ENCODE measurements at regions not wholly inside any gene's neighbourhood (a gene's known extent, or its start where the extent isn't known, plus 50 kb on each side); places are given as distances from the start of the nearest gene placed in this dataset.

DNA sequence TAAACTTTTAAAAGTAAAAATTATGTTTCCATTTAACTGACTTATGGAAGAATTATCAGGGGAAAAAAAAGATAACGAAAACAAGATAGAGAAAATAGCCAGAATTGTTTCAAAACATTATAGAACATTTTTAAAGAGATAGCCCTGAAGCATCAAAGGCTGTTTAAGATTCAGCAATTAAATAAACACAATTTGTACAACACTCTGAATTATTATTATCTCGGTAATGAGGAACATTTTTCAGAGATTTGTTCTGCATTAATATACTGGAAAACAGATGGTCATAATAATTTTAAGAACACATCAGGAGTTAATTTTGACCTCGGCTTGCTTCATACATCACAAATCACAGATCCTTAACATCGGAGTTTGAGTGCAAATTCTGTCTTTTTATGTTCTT, 643.8 kb downstream of the SORCS1 start:
- DNase-seq, result no peak

DNA sequence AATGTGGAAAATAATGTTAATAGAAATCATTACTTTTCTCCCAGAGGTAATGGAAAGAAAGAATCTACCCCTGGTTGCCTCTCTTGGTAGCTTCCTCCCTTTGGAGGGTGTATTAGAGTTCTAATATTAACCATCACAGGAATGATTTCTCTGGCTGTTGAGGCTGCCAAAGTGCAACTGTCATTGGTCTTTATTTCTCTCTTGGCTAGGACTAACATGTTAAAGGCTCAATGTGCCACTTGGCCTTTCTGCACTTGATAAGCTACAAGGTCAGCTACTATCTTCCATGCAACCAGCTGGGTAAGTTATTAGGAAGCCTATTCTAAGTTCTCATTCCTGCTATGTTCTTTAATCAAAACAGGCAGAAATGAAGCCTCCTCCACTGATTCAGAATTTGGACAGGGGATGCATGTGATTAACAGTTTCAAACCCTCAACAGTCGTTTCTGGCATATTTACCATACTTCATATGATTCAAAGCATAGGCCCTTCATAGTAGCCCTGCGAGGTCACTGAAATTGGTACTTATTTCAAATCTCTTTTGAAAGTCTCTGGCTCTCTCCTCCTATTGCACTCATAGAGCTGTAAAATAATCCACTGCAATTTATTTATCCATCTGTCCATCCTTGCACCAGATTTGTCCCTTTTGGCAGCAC, 645.0 kb downstream of the SORCS1 start:
- no peak for DNase-seq

DNA sequence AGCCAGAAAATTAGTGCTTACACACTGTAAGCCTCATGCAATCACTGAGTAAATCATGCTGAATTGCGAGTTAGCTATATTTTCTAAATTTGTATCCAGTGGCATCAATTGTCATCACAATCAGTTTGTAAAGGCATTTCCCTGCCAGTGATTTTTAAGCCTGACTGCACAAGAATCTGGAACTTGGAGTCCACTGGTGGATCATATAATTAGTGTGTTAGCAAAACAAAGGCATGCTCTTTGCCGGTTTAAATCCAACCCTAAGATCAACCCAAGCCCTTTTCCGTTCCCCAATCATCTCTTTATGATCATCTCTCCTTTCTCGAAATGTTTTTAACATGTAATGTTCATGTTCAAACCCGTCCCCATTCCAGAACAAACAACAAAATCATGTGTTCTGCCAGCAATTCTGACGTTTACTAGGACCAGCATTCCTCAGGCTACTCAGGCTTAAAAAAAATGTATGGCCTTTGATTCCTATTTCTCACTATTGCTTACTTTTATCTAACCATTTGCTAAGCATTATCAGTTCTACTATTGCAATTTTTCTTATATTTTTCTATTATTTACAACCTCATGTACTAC, 649.2 kb downstream of the SORCS1 start:
- peak; percentile 15 for DNase-seq

DNA sequence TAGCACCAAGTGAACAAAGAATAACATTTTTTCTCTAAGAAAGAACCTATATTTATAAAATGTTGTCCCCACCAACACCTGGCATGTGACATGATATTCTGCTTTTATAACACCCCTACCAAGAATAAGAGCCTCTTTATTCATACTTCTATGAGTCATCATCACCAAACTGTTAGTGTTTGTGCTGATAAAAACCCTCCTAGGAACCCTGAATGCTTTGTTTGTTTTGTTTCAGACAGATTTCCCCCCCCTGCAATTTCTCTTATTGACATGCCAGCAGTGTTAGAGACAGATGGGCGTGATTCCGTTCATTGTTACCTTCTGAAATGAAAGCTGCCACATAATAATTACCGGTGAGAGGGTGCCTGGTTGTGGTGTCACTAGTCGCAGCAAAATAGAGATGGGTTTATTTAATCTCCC, 651.1 kb downstream of the SORCS1 start:
- DNase-seq, result no peak

DNA sequence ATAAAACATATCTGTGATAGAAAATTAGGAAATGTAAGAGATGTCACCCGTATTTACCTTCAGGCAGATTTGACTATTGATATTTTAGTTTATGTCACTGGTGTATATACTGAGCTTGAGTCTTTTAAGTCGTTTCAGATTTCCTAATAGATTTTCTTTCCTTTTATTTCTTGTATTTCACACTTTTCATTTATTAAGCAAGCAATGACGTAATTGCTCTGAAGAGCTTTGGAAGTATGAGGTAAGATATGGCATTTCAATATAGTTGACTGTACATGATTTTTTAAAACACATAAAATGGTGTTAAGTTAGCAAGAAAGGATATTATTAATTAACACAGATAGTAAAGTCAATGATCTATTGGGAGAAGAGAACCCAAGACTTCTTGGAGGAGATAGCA, 652.6 kb downstream of the SORCS1 start:
- DNase-seq, result no peak

DNA sequence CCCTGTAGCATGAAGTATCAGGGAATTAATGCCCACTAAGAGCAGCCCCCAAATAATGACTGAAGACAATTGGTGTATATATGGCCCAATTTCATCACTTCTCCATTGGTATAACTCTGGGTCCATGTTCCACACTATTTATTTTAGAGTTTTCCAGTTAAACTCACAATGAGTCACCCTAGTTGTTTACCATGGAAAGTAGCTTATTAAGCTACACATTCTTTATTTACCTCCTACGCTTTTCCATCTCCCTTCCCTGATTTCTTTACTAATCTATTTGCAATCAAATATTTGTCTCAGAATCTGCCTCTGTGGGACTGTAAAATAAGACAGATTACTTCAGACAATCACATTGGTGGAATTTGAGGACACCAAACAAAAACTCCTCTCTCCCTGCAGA, 655.6 kb downstream of the SORCS1 start:
- DNase-seq, result no peak

DNA sequence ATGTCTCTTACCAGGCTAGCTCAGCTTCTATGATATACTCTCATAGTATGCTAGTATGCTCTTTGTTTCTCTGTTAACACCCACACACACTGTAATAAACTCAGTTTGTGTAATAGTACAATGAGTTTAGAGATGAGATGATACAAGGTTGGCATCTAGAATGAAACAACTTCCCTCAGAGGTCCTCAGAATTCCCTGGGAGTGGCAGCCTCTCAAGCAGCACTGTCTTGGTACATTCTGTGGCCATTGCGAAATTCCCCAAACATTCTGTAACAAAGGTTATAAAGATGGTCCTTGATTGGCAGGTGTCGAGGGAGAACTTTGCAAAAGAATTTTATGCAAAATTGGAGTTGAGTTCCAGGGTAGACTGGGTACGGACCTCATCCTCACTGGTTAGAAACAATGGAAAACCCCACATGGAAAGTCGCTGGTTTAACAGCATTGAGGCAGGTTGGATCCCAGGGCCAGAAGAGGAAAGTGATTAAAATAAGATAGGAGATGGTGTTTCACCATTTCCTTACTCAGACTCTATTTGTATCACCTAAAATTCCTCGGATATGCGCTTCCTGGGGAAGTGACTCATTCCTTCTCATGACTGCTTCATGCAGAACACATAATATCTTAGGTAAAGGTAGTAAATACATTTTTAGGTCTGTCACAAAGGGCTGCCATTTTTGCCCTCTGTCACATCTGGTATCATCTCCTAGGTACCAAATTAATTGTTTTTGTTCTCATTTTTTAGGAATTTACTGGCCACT, 657.8 kb downstream of the SORCS1 start:
- DNase-seq, result no peak

DNA sequence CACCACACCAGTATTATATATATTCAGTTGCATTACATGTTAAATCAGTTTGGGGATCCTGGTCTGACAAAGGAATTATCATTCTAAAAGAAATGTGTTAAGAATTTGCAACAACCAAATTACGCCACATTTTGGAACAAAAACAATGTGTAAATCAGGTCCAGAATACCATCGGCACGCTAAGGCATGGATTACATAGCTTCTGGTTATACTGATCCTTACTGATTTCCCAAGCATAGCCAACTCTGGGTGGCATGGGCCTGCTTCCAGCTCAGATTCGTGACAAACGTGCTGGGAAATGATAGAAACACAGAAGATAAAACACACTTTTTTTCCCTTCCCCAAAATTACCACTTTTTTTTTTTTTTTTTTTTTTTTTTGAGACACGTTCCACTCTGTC, 660.0 kb downstream of the SORCS1 start:
- DNase-seq, result no peak

DNA sequence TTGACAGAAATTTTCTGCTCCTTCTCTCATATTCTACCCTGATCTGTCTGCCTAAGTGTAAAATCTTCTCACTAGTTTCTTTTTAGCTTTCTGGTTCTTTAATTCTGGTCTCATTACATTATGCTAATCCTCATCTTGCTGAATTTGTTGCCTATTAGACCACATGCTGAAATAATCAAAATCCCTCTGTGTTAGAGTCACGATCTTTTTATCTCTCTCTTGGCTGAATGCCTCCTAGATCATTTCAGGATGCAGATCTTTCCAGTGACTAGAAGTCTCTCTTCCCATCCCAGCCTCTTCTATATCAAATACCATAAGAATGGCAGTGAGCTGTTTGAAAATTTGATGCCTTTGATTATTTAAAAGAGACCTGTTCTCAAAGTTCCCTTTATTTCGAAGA, 661.9 kb downstream of the SORCS1 start:
- DNase-seq, result no peak

DNA sequence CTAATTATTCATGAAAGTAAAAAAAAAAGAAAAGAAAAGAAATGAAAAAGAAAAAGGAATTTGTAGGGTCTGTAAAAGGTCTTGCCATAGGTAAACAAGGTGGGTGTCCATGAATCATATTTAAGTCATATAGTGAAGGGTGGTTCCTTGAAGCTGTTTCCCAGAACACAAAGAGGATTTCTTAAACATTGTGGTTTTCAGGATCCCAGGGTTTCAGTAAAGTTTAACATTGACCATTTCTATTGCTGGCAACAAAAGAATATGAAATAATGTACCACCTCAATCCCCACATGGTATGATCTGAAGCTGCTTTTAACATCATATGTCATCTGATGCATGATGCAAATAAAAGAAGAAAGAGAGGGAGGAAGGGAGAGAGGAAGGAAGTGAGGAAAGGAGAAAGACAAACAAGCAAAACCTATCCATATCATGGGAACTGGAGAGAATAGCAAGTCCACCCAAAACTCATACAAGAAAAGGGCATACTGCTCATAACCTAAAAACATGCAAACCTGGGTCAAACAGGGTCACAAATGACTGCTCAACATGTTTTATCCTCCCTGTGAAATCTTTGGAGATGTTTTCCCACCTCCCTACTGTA, 663.5 kb downstream of the SORCS1 start:
- DNase-seq, result no peak

DNA sequence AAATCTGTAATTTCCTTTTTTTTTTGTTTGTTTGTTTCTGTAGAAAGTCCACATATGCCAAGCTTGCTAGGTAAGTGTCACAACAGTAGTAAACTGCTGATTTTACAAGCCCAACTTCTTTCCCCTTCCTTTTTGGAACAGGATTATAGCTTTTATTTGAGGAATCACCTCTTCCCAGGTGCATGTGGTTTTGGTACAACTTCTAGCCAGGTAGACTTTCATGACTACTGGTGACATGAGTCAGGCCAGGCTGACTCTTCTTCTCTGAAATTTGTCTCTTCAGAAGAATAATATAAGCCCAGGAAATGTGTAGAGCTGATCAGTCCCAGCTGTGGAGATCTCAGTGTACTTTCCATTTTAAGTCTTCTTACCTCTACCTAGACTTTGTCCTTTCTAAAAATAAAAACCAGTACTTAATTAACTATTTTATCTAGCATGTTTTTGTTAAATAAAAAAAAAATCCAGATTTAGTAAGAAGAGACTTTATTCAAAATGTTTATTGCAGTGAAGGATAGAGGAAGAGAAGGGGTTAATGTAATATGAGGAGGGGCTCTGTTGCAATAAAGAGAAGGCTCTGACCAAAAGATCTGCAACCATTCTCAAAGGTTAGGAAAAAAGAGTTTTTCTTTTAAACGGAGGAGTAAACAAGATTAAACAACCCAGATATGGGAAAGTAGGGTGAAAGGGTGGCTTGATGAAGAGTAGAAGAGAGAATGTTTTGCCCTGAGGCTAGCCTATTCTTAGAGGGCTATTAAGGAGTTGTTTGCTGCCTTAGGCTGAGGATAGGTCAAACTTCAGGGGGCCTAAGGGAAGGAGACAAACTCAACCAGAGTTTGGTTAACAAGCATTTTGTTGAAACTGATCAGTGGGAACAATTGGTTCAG, 664.2 kb downstream of the SORCS1 start:
- no peak for DNase-seq

DNA sequence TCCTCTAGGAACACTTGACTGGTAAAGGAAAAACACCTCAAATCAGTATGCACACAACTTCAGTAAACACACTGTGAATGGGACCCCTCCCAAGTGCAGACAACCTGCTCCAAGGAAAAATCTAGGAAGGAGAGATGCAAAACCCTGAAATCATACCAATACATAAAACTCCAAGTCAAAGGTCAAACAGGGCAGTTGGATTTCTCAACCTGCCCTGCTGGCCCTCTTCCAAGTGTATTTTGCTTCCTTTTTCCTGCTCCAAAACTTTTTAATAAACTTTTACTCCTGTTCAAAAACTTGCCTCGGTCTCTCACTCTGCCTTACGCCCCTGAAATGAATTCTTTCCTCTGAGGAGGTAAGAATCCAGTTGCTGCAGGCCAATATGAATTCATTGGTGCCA, 665.1 kb downstream of the SORCS1 start:
- no peak for DNase-seq

DNA sequence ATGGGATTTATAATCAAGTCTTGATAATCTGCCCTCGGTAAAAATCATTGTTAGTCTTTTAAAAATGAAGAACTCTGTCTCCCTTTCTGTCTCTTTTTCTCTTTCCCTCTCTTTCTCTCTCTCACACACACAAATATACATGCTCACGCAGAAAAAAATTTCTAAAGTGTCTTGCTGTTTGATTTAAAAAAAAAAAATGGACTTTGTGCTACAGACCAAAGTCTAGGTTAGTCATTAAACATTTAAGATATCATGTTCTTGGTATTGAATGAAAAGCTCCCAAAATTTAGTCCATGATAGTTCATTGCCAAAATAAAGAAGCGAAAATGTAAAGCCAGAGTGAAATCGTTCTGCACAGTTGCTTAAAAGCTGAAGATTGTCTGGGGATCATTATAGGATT, 665.8 kb downstream of the SORCS1 start:
- no peak for DNase-seq

DNA sequence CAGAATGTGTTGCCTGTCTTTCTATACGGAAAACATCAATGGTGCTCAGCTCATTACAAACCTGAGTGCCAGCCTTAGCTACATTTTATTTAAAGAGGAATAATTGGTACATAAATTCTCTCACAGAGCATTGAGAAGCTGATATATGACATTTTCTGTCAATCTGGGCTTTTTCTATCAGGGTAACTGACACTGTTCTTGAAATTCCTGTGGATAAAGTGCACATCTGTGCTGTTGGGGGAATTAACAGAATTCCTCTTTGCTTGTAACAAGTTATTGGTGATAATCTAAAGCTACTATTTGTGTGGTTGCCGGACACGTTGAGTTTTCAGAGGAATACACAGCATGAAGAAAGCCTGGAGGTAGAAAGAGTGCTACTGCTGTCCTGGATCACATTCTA, 668.6 kb downstream of the SORCS1 start:
- no peak for DNase-seq

DNA sequence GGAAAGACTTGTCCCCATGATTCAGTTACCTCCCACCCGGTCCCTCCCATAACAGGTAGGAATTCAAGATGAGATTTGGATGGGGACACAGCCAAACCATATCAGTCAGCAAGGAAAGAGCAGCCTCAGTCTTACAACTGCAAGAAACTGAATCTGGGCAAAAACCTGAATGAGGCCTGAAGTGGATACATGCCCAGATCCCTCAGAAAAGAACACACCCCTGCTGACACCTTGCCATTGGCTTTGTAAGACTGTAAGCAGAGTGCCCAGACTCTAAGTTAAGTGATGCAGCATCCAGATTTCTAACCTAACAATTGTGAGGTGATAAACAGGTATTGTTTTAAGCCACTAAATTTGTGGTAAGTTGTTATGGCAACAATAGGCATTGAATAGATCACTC, 670.8 kb downstream of the SORCS1 start:
- DNase-seq, result no peak

DNA sequence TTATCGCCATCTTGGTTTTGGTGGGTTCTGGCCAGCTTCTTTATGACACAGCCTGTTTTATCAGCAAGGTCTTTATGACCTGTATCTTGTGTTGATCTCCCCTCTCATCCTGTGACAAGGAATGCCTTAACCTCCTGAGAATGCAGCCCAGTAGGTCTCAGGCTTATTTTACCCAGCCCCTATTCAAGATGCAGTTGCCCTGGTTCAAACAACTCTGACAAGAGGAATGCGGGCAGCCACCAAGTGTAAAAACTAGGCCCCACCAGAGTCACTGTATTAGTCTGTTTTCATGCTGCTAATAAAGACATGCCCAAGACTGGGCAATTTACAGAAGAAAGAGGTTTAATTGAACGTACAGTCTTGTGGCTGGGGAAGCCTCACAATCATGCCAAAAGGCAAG, 671.3 kb downstream of the SORCS1 start:
- no peak for DNase-seq

DNA sequence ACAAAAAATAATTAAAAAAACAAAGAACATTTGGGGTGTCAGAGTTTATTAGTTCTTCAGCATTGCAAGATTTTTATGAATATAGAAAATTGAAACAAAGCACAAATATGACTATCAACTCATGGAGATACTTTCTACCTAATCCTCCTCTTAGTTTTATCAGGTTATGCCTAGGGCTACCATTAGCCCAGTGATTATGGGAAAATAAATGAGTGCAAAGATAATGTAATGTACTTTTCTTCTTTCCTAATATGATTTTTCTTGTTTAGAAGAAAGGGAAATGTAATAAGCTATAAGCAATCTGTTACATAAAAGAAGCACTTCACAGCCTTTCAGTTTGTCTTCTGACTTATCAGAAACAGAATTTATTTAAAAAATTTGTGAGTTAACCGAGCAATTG, 676.8 kb downstream of the SORCS1 start:
- DNase-seq, result no peak

DNA sequence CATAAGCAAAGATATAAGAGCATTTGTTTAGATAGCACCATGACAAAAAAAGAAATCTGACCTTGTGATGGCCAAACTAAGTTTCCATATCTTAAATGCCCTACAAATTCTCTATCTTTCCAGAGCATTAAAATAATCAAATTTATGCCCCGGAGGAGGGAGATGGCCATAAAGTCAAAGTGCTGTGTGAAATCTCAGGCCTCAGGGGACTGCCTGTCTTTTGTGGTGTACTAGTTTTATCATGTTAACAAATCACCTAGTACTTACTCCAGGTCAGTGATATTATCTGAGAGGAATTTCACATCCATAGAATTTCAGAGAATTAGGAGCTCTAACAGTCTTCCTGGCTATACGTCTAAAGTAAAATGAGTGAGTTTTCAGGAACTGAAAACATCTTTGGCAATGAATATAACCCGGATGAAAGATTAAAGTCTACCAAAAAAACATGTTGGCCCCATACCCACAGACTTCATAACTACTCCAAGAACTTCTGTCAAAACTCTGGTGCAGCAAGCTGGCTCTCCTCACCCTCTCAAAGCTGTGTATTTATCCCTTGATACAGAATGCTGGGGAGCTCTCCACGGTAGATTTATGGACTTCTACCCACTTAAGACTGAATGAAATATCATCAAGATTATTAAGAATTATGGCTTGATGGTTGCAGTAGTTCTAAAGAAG, 682.8 kb downstream of the SORCS1 start:
- no peak for DNase-seq

DNA sequence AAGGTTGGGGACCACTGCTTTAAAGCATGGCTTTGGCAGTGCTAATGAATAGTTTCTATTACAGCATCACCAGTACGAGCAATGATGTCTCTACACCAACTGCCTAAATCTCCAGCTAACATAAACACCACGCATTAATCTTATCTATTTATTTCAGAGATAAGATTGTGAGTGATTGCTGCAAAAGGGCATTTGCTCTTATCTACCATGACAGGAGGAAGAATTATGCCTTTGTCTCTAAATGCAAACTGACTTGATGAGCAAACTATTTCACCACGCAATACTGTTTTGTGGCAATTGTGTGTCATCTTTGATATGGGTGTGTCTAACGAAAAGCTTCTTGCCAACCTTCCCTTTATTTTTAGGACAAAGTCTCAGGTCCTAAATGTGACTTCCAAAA, 684.9 kb downstream of the SORCS1 start:
- no peak for DNase-seq

DNA sequence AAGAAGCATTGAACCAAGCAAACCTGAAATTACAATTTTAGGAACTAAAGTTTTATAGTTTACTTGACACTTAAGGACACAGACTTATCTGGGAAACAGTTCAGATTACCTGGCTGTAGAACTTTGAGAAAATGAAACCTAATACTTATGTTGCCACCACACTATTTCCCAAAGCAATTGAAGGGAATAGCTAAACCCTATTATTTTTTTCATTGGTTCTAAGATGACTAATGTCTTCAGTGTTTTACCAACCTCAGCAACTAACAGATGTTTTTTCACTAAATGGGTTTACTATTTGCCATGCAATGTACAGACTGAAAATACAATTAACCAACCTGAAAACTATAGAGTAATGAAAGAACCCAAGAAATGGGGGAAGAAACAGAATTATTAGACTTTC, 689.6 kb downstream of the SORCS1 start:
- no peak for DNase-seq

DNA sequence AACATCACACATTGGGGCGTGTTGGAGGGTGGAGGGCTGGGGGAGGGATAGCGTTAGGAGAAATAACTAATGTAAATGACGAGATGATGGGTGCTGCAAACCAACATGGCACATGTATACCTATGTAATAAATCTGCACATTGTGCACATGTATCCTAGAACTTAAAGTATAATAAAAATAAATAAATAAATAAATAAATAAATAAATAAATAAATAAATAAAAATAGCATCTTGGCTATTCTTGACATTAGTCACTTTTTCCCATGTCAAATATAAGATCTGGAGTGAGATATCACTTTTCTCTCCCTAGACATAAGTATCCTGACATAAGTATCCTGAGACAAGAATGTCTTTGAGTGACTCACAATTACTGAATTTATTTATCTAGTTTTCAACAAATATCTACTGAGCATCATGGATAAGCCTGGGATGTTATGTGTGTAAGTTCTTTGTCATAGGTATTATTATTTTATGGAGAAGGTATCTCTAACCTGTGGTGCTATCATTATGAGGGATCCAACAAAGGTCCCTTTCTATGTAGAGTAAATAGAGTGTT, 691.3 kb downstream of the SORCS1 start:
- DNase-seq, result no peak

Measured in left kidney (tissue), 1 donor.